A549 (cell line): ENCODE measurements at regions not wholly inside any gene's neighbourhood (a gene's known extent, or its start where the extent isn't known, plus 50 kb on each side); places are given as distances from the start of the nearest gene placed in this dataset.

Experiments
- ATAC-seq, 2 experiments: fragments of 200-7000 bp in 1 of 2; fragments of >200 bp in 1 of 2; cut with Nextera tagmentation in 1 of 2; cut with Tn5 transposase in 1 of 2; 3 replicates each; pipeline versions ENCODE4 v1.8.0 to v1.9.1; 2018 to 2020; ENCODE audit warnings: mild to moderate bottlenecking in 1 of 2, moderate library complexity in 1 of 2
- CTCF ChIA-PET: fragments of 300-600 bp; sonication (Branson Sonifier 250); formaldehyde crosslinking; extraction: SDS; loops from one replicate; lab custom pipeline; 2021; ENCODE audit warnings: antibody characterized with exemption, inconsistent platforms; lab: Yijun Ruan, JAX
- POLR2A ChIA-PET: fragments of 350-600 bp; formaldehyde crosslinking; extraction: SDS; loops from one replicate; lab custom pipeline; 2021; ENCODE audit warnings: antibody characterized with exemption, inconsistent platforms; lab: Yijun Ruan, JAX
- DNase-seq, 2 experiments: peaks; one replicate each; pipeline versions ENCODE4 v3.0.0 to v3.0.0-alpha.2; 2011 to 2016; ENCODE audit warnings: low read depth in 1 of 2, low spot score in 1 of 2
- FAIRE-seq: peaks from 2 replicates; lab custom pipeline; 2011; peaks lifted over from hg19 to GRCh38; lab: Jason Lieb, UNC
- H3K27ac ChIP-seq, 2 experiments: fragments of >200 bp; sonication (Bioruptor Twin); formaldehyde crosslinking; 3 replicates each; pipeline ENCODE4 v1.5.1; 2016 to 2017
- H3K4me1 ChIP-seq: fragments of >200 bp; sonication (Bioruptor Twin); formaldehyde crosslinking; 3 replicates; pipeline ENCODE4 v1.6.1; 2016
- H3K4me2 ChIP-seq: fragments of >200 bp; sonication (Bioruptor Twin); formaldehyde crosslinking; 3 replicates; pipeline ENCODE4 v1.6.1; 2016
- H3K4me3 ChIP-seq: fragments of >200 bp; sonication (Bioruptor Twin); formaldehyde crosslinking; 3 replicates; pipeline ENCODE4 v1.5.1; 2016
- H3K9me3 ChIP-seq: fragments of >200 bp; sonication (Bioruptor Twin); formaldehyde crosslinking; 3 replicates; pipeline ENCODE4 v1.6.1; 2016
- BHLHE40 ChIP-seq: IDR thresholded peaks from 2 replicates; pipeline ENCODE4 v1.6.1; 2012; ENCODE audit warnings: low read depth, low read length, inconsistent platforms
- CBX8 ChIP-seq: fragments of 200-600 bp; sonication (generic); IDR thresholded peaks from 2 replicates; pipeline ENCODE4 v1.6.1; 2016
- CEBPB ChIP-seq, 2 experiments: fragments of >200 bp in 1 of 2; sonication (Bioruptor Twin) in 1 of 2; formaldehyde crosslinking in 1 of 2; IDR thresholded peaks; 2 replicates each; pipeline ENCODE4 v1.6.1; 2012 to 2016
- CHD4 ChIP-seq: fragments of 200-600 bp; sonication (generic); IDR thresholded peaks from 2 replicates; pipeline ENCODE4 v1.6.1; 2016; ENCODE audit warnings: antibody characterized with exemption, mild to moderate bottlenecking, borderline replicate concordance
- CTCF ChIP-seq: fragments of >200 bp; sonication (Bioruptor Twin); formaldehyde crosslinking; IDR thresholded peaks from 3 replicates; pipeline ENCODE4 v1.5.1; 2016
- E2F6 ChIP-seq: IDR thresholded peaks from 2 replicates; pipeline ENCODE4 v1.6.1; 2012; ENCODE audit warnings: low read depth, borderline replicate concordance
- EHMT2 ChIP-seq: fragments of 200-600 bp; sonication (generic); IDR thresholded peaks from 2 replicates; pipeline ENCODE4 v1.6.1; 2016; ENCODE audit warnings: antibody characterized with exemption, low read depth, mild to moderate bottlenecking, moderate library complexity
- ELK1 ChIP-seq: fragments of 150-350 bp; IDR thresholded peaks from 2 replicates; pipeline ENCODE4 v1.6.1; 2014; ENCODE audit warnings: low read depth, mild to moderate bottlenecking, low read length
- ESRRA ChIP-seq: fragments of 150-350 bp; IDR thresholded peaks from 2 replicates; pipeline ENCODE4 v1.6.1; 2014; ENCODE audit warnings: mild to moderate bottlenecking, low read length, borderline replicate concordance
- FOSB ChIP-seq: fragments of 250-450 bp; sonication (Bioruptor Pico); IDR thresholded peaks from 2 replicates; pipeline ENCODE4 v1.5.0; 2020; ENCODE audit warnings: mild to moderate bottlenecking, moderate library complexity
- HOXA7 ChIP-seq: fragments of 250-450 bp; sonication (Bioruptor Pico); IDR thresholded peaks from 2 replicates; pipeline ENCODE4 v1.5.0; 2020; ENCODE audit warnings: mild to moderate bottlenecking, moderate library complexity
- HOXB13 ChIP-seq: fragments of 250-450 bp; sonication (Bioruptor Pico); IDR thresholded peaks from 2 replicates; pipeline ENCODE4 v1.5.0; 2020; ENCODE audit warnings: low read depth, mild to moderate bottlenecking, moderate library complexity
- HOXB5 ChIP-seq: fragments of 250-450 bp; sonication (Bioruptor Pico); IDR thresholded peaks from 2 replicates; pipeline ENCODE4 v1.5.0; 2020; ENCODE audit warnings: mild to moderate bottlenecking, moderate library complexity
- JUNB ChIP-seq: fragments of >200 bp; sonication (Bioruptor Twin); formaldehyde crosslinking; IDR thresholded peaks from 2 replicates; pipeline ENCODE4 v1.6.1; 2016
- KDM1A ChIP-seq: fragments of 200-600 bp; sonication (generic); IDR thresholded peaks from 2 replicates; pipeline ENCODE4 v1.6.1; 2016; ENCODE audit warnings: low read depth, mild to moderate bottlenecking
- MAZ ChIP-seq: fragments of 150-350 bp; IDR thresholded peaks from 2 replicates; pipeline ENCODE4 v1.6.1; 2014; ENCODE audit warnings: antibody characterized with exemption, low read depth, low read length, borderline replicate concordance
- NFE2L2 ChIP-seq: fragments of 150-350 bp; conservative IDR thresholded peaks from 2 replicates; pipeline ENCODE4 v1.6.1; 2014; ENCODE audit warnings: low read length
- NPAS2 ChIP-seq: fragments of 250-450 bp; sonication (Bioruptor Pico); IDR thresholded peaks from 2 replicates; pipeline ENCODE4 v1.8.0; 2022; ENCODE audit warnings: mild to moderate bottlenecking, moderate library complexity, borderline replicate concordance
- NR3C1 ChIP-seq: fragments of >200 bp; sonication (Bioruptor Twin); formaldehyde crosslinking; IDR thresholded peaks from 3 replicates; pipeline ENCODE4 v1.6.1; 2017
- POLR2AphosphoS2 ChIP-seq: conservative IDR thresholded peaks from 2 replicates; pipeline ENCODE4 v1.6.1; 2012; ENCODE audit warnings: low read length, improper control_type of control experiment, inconsistent platforms
- RAD21 ChIP-seq, 2 experiments: fragments of >200 bp in 1 of 2; sonication (Bioruptor Twin) in 1 of 2; formaldehyde crosslinking in 1 of 2; IDR thresholded peaks in 1 of 2; conservative IDR thresholded peaks in 1 of 2; 2 replicates in 1 of 2; 3 replicates in 1 of 2; pipeline ENCODE4 v1.6.1; 2012 to 2018; ENCODE audit warnings: inconsistent platforms in 1 of 2
- RARB ChIP-seq: fragments of 250-450 bp; sonication (Bioruptor Pico); IDR thresholded peaks from 2 replicates; pipeline ENCODE4 v1.8.0; 2021; ENCODE audit warnings: mild to moderate bottlenecking, moderate library complexity
- RCOR1 ChIP-seq: fragments of 150-350 bp; IDR thresholded peaks from 2 replicates; pipeline ENCODE4 v1.6.1; 2014; ENCODE audit warnings: antibody characterized with exemption, low read length, low read depth
- SMC3 ChIP-seq: fragments of >200 bp; sonication (Bioruptor Twin); formaldehyde crosslinking; IDR thresholded peaks from 3 replicates; pipeline ENCODE4 v1.6.1; 2018; ENCODE audit warnings: inconsistent platforms
- TFCP2L1 ChIP-seq: fragments of 250-450 bp; sonication (Bioruptor Pico); IDR thresholded peaks from 2 replicates; pipeline ENCODE4 v1.5.0; 2021; ENCODE audit warnings: mild to moderate bottlenecking
- ZNF302 ChIP-seq: fragments of 250-450 bp; sonication (Bioruptor Pico); IDR thresholded peaks from 2 replicates; pipeline ENCODE4 v1.9.0; 2021; ENCODE audit warnings: inconsistent platforms, mild to moderate bottlenecking, moderate library complexity
- ZSCAN20 ChIP-seq: fragments of 250-450 bp; sonication (Bioruptor Pico); IDR thresholded peaks from 2 replicates; pipeline ENCODE4 v1.8.0; 2022; ENCODE audit warnings: mild to moderate bottlenecking, moderate library complexity
- WGBS: methylation state at CpG from one replicate; pipeline ENCODE4 v1.1.6; 2017; ENCODE audit errors: missing lambda C conversion rate; 5-methylcytosine and 5-hydroxymethylcytosine counted together
- TF ChIP-seq, protein P1 (sequence below): fragments of >200 bp; sonication (Bioruptor Twin); formaldehyde crosslinking; IDR thresholded peaks from 2 replicates; pipeline ENCODE4 v1.6.1; 2016
- TF ChIP-seq, protein P2 (sequence below): fragments of >200 bp; sonication (Bioruptor Twin); formaldehyde crosslinking; IDR thresholded peaks from 3 replicates; pipeline ENCODE4 v1.6.1; 2016

DNA sequence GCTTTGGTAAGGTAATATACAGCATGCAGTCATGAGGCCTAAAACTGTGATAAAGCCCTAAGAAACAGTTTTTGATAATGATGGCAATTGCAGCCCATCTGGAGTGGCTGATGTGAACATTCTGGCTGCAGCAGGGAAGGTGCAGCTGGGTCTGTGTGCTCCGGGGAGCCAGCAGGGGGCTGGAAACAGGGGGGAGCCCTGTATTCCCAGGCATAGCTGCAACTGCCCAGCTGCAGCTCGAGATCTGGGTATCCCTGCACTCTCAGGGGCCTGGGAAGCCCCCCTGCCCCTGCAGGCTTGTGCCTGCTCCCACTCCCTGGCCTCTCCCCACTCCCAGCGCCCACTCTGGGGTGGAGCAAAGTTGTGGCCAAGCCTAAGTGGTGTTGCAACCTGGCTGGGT, 95.6 kb downstream of the RRAGB start:
- no peak for DNase-seq
- no peak for FAIRE-seq
- CTCF ChIA-PET = no interaction called here
- no peak overlapping the region for H3K4me2 ChIP-seq
- no peak overlapping the region for H3K4me3 ChIP-seq
- H3K4me1 ChIP-seq = no peaks in the 10 kb centered on the region
- POLR2A ChIA-PET = no interaction called here
- WGBS = 0% methylated on average over 1 of the region's 3 CpGs
- ATAC-seq = no peak
- no peaks in the 10 kb centered on the region for H3K9me3 ChIP-seq
- no peak for TF ChIP-seq CTCF
- TF ChIP-seq CEBPB (IDR thresholded peaks at IDR 0.05) = no peak
- TF ChIP-seq BHLHE40 = no peak
- no peak for TF ChIP-seq RCOR1
- TF ChIP-seq NPAS2 (CRISPR knock-in tag) = no peak
- TF ChIP-seq FOSB (CRISPR knock-in tag) = no peak
- TF ChIP-seq, protein P1, sequence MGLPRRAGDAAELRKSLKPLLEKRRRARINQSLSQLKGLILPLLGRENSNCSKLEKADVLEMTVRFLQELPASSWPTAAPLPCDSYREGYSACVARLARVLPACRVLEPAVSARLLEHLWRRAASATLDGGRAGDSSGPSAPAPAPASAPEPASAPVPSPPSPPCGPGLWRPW = no peak
- TF ChIP-seq RAD21 (conservative IDR thresholded peaks at IDR 0.05 in 1 of 2, IDR thresholded peaks at IDR 0.05 in 1 of 2) = no peak
- no peak for TF ChIP-seq RARB
- no peak for TF ChIP-seq SMC3
- no peak overlapping the region for H3K27ac ChIP-seq

DNA sequence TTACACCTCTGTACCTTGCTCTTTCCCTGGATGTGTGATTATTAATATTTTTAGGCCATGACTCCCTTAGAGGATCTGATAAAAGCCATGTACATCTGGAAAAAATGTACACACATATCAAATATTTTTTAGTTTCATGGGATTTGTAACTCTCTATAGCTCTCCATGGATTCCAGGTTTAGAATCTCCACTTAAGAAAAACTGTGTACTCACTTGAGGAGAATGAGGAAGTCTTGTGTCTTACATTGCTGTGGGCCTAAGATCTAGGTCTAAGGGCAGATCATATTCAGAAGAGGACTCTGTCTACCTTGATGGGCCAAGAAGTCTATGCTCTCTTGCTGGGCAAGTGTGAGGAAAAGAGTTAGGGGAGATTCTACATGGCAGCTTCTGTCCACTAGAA, 98.0 kb downstream of the RRAGB start:
- H3K4me1 ChIP-seq = no peaks in the 10 kb centered on the region
- ATAC-seq (no peak), FAIRE-seq (no peak), DNase-seq (no peak)
- POLR2A ChIA-PET = no interaction called here
- no peak overlapping the region for H3K4me3 ChIP-seq
- H3K4me2 ChIP-seq = no peak overlapping the region
- TF ChIP-seq, protein P2, sequence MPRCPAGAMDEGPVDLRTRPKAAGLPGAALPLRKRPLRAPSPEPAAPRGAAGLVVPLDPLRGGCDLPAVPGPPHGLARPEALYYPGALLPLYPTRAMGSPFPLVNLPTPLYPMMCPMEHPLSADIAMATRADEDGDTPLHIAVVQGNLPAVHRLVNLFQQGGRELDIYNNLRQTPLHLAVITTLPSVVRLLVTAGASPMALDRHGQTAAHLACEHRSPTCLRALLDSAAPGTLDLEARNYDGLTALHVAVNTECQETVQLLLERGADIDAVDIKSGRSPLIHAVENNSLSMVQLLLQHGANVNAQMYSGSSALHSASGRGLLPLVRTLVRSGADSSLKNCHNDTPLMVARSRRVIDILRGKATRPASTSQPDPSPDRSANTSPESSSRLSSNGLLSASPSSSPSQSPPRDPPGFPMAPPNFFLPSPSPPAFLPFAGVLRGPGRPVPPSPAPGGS = no peak
- TF ChIP-seq POLR2AphosphoS2 (no peak), HOXB13 (CRISPR knock-in tag) (no peak), NR3C1 (no peak), KDM1A (no peak), E2F6 (no peak), BHLHE40 (no peak), ELK1 (no peak), EHMT2 (no peak), ESRRA (no peak), CBX8 (no peak), NFE2L2 (no peak)
- CTCF ChIA-PET = no interaction called here
- H3K9me3 ChIP-seq = no peaks in the 10 kb centered on the region
- no peak overlapping the region for H3K27ac ChIP-seq

GRCh38 chrX:55816023-55816422, 98.5 kb downstream of the RRAGB start:
- ChIA-PET POLR2A (no interaction called here), CTCF (no interaction called here)
- WGBS = 3% methylated on average over 2 of the region's 2 CpGs
- no peak overlapping the region for H3K4me3 ChIP-seq
- no peak overlapping the region for H3K4me2 ChIP-seq
- no peaks in the 10 kb centered on the region for H3K4me1 ChIP-seq
- DNase-seq (no peak), ATAC-seq (no peak), FAIRE-seq (no peak)
- no peaks in the 10 kb centered on the region for H3K9me3 ChIP-seq
- H3K27ac ChIP-seq = no peak overlapping the region
- TF ChIP-seq HOXA7 (CRISPR knock-in tag) = no peak
- no peak for TF ChIP-seq HOXB5 (CRISPR knock-in tag)
- no peak for TF ChIP-seq JUNB
- no peak for TF ChIP-seq TFCP2L1
- no peak for TF ChIP-seq MAZ
- no peak for TF ChIP-seq ZNF302
- TF ChIP-seq E2F6 = no peak
- TF ChIP-seq BHLHE40 = no peak
- TF ChIP-seq NPAS2 (CRISPR knock-in tag) = no peak
- no peak for TF ChIP-seq ELK1
- no peak for TF ChIP-seq RARB
- no peak for TF ChIP-seq CHD4
- TF ChIP-seq FOSB (CRISPR knock-in tag) = no peak
- no peak for TF ChIP-seq HOXB13 (CRISPR knock-in tag)
- no peak for TF ChIP-seq ZSCAN20 (CRISPR knock-in tag)
